H4 (cell line): ENCODE measurements at regions not wholly inside any gene's neighbourhood (a gene's known extent, or its start where the extent isn't known, plus 50 kb on each side); places are given as distances from the start of the nearest gene placed in this dataset.

Source experiments
- DNase-seq: peaks from one replicate; pipeline ENCODE4 v3.0.0-alpha.2; 2015; ENCODE audit warnings: low spot score

DNA sequence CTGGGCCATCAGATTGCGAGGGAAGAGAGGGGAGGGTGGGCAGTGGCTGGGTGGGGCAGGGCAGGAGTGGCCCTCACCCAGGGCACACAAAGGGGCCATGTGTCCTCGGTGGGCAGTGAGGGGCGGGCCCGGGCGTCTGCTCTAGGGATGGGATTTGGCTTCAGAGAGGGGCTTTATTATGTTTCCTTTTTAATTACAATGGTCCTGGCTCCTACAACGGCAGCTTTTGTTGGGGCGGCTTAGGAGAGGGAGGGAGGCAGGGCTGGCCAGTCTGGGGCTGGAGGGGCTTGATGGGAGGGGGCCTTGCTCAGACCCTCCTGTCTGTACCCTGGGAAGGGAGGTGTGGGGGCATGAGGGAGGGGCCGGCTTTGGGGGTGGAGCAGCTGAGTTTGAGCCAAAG, 102.8 kb upstream of the WNT4 start:
- DNase-seq = no peak

- DNase-seq = no peak
These were observed 104.0 kb upstream of the WNT4 start for GRCh38 chr1:22246755-22247480.

DNA sequence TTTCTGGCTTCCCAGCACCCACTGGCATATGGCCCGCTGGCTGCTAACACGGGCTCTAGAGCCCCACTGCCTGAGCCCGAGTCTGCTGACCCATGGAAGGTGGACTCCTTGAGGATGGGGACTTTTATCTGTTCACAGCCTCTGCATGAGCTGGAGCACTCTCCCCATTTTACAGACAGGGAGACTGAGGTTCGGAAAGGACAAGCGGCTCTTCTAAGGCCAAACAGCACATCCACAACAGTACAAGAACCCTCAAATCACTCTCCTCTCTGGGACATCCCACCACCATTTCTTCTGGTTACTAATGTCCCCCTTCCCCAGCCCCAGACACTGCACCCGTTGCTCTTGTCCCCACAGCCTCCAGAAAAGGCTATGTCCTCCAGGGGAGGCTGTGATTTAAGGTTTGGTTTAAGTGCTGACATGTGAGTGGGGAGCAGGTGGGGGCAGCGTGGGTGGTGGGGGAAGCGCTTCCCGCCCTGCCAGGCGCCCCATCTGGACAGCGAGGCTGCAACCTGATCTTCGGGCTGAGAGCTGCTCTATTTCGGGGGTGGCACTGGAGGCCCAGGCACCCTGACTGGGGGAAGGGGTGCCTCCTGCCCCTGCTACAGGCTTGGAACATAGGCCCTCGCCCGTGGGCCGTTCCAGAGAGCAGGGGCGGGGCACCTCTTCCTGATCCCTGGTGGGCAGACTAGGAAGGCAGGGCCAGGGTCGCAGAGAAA, 104.8 kb upstream of the WNT4 start:
- no peak for DNase-seq

GRCh38 chr1:22248746-22249145, 105.8 kb upstream of the WNT4 start:
- DNase-seq = no peak

DNA sequence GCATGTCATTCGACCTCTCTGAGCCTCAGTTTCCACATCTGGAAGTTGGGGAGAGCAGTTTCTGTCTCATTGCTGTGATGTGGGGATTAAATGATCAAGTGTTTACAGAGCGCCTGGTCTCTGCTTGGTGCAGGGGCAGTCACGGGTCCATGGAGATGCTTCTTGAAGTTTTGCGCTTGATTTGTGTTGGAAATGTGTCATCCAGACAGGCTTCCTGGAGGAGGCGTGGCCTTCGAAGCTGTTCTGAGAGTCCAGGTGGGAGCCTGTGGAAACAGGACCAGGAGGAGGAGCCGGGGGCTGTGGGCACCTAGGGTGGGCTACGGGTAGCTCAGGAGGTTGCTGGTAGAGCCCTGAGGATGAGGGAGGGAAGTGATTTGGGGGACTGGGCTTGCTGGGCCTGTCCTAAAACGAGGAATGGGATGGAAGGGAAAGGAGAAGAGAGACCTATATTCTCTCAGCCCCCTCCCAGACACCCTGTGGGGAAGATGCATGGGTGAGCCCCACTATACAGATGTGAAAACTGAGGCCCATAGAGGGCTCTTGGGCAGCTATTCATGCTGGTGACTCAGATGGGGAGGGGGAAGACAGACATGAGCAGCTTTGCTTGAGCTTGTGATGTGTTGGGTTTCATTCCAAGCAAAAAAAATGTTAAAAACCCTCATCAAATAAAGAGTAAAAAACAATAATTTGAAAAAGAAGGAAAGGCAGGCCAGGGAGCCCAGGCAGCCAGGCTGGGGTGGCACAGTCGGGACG, 107.2 kb upstream of the WNT4 start:
- no peak for DNase-seq

- peak; percentile 31 for DNase-seq
These were observed 107.8 kb upstream of the WNT4 start for GRCh38 chr1:22250724-22251123.

DNA sequence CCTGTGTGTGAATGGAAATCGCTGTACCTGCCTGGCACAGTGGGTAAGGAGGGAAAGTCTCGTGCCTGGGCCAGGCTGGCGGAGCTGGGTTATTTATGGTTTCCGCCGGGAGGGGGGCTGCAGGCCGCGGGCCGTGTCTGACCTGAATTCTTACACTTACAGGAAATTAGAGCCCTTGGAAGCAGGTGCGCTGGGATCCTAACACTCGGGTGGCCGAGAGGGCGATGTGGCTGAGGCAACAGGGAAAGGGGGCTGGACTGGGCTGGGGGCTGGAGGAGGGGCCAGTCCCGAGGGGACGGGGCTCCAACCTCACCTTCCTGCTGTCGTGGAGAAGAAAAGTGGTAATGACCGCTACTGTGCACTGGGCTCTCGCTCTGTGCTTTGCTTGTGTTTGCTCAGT, 109.4 kb upstream of the WNT4 start:
- no peak for DNase-seq

- DNase-seq = no peak
These were observed 110.3 kb upstream of the WNT4 start for GRCh38 chr1:22253012-22253790.

DNA sequence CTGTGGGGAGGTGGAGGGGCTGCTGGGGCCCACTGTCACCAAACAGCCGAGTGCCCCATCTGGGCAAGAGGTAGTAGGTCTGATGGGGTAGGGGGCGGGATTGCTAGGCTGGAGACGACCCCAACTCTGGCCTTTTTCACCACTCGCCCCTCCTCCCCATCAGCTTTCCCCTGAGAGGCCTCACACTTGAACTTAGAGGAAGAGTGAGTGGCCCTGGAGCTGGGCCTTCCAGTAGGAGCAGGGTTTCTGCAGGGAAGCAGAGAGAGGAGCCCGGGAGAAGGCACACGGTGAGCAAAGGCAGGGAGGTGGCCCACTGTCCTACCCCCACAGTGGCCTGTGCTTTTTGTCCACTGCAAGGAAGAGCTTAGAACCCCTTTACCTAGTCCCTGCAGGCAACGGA, 111.9 kb upstream of the WNT4 start:
- no peak for DNase-seq

DNA sequence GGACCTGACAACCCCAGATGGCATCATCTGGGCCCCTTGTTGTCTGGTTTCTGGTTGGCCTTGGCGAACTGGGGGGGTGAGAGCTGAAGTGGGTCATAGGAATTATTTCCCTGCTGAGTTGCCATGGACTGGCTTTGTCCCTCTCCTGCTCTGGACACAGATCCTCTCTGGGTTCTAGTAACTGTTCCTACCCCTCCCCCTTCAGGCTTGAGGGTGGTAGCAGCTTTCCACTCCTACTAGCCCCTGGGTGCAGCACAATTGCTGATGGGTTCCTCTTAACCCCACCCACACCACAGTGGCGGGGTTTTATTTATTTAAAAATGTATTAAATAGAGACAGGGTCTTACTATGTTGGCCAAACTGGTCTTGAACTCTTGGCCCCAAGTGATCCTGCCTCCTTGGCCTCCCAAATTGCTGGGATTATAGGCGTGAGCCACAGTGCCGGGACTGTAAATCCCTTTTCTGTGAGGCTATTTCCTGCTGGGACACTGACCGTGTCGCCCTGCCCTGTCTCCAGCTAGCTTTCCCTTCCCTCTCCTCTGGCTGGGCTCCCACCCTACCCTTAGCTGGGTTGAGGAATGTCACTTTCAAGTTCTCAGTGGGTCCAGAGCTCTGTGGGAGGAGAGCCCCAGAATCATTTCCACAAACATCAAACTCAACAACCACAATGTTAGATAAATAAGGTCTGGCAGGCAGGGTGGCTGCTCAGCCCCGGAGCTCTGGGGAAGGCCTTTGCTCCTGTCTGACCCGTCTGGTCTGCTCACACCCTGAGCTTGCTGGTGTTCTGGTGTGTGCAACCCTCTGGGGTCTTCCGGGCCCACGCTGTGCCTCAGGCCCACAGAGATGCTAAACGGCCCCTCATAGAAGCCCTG, 112.7 kb upstream of the WNT4 start:
- DNase-seq = peak; percentile 16

DNA sequence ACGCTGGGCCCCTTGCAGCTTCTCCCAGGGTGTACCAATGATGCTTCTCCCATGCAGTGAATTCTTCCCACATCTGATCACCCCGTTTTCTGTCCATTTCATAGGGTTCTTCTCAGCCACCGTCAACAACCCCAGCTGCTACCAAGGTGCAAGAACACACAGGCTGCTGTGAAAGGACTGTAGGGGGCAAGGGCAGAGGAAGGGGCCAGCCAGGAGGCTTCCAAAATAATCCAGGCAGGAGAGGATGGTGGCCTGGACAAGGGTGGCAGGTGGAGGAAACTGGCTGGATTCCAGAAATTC, 113.3 kb upstream of the WNT4 start:
- no peak for DNase-seq

- peak; percentile 19 for DNase-seq
These were observed 114.7 kb upstream of the WNT4 start for GRCh38 chr1:22257290-22258275.

DNA sequence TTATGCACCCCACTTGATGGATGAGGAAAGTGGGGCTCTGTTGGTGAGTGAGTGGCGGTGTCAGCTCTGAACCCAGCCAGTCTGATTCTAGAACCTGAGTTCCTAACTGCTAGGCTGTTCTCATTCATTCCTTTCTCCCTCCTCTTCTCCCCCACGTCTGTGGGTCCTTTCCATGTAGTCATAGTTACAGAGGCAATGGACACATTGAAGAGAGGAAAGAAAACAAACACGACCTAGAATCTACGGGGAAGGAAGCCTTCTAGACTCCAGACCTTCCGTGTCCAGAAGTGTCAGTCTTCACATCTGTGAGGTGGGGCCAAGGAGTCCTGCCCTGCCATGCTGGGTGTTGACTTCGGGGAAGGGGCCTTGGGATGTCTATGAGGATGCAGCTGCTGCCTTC, 115.8 kb upstream of the WNT4 start:
- no peak for DNase-seq

DNA sequence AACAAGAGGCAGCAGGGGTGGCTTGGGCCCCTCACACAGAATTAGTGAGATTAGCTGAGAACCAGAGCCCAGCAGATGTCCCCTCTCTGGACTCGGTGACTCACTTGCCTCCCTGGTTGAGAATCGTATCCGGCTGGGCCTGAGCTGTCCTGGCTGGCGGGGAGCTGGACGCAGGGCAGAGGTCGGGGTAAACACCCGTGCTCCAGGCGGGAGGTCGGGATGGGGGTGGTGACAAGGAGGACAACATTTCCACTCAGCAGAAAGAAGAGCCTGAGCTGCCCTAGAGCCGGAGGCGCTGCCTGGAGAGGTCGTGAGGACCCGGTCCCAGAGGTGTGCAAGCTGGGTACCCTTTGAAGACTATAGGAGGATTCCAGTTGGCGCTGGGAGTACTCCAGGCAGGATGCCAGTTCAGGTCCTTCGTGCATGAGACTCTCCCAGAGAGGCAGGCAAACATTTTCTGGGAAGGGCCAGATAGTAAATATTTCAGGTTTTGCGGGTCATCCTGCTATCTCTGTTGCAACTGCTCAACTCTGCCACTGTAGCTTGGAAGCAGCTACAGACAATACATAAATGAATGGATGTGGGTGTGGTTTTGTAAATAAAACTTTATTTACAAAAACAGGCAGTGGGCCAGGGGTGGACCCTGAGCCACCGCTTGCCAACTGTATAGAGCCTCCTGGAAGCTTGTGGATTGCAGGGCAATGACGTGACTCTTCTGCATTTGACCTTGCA, 116.8 kb upstream of the WNT4 start:
- DNase-seq = no peak

- DNase-seq = no peak
These were observed 118.0 kb upstream of the WNT4 start for GRCh38 chr1:22260860-22261432.

- DNase-seq = no peak
These were observed 118.7 kb upstream of the WNT4 start for GRCh38 chr1:22261580-22261979.

- no peak for DNase-seq
These were observed 119.7 kb upstream of the WNT4 start for GRCh38 chr1:22262583-22262982.

DNA sequence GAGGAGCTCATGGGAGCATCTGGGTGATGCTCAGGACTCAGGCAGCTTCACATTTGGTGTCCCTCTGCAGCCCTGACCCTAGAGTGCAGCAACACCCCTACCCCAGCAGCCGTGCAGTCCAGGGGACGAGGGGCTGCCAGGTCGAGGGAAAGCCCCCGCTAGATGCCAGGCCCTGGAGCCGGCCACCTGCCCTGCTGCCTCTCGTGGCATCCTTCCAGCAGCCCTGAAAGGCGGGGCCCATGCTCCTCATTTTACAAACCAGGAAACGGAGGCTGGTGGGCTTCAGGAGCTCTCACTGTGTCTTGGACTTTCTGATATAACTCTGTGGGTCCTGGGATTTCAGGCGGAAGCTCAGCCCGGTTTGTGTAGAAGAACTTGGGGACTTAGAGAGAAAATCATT, 120.5 kb upstream of the WNT4 start:
- DNase-seq = no peak
